ENCODE measurements at regions not wholly inside any gene's neighbourhood (a gene's known extent, or its start where the extent isn't known, plus 50 kb on each side); places are given as distances from the start of the nearest gene placed in this dataset.

DNA sequence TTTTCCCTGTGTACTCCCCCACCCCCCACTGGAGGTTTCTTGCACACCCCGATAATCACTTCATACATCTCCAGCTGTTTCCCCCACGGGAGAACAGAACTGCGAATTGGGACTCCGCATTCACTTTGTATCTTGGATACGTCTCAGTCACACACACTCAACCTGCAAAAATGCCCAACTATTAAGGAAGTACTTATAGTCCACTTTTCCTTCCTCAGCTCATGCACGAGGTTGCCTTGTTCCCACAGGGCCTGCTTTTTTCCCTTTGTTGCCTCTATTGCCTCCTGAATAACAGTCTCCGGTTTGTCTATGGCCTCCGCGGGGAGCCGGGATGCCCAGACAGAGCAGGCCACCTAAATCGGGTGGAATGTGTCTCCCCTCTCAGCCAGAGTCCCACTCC, 282.3 kb downstream of the PYDC2 start:
- TF ChIP-seq, protein P1, sequence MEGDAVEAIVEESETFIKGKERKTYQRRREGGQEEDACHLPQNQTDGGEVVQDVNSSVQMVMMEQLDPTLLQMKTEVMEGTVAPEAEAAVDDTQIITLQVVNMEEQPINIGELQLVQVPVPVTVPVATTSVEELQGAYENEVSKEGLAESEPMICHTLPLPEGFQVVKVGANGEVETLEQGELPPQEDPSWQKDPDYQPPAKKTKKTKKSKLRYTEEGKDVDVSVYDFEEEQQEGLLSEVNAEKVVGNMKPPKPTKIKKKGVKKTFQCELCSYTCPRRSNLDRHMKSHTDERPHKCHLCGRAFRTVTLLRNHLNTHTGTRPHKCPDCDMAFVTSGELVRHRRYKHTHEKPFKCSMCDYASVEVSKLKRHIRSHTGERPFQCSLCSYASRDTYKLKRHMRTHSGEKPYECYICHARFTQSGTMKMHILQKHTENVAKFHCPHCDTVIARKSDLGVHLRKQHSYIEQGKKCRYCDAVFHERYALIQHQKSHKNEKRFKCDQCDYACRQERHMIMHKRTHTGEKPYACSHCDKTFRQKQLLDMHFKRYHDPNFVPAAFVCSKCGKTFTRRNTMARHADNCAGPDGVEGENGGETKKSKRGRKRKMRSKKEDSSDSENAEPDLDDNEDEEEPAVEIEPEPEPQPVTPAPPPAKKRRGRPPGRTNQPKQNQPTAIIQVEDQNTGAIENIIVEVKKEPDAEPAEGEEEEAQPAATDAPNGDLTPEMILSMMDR (IDR thresholded peaks at IDR 0.05): no peak
- no peak for TF ChIP-seq EP300 (IDR thresholded peaks at IDR 0.05)
- no peak for TF ChIP-seq POLR2A (IDR thresholded peaks at IDR 0.05)
- Histone ChIP-seq H3K36me3 (no peaks in the 10 kb centered on the region), H3K4me3 (no peak overlapping the region), H3K27ac (no peak overlapping the region), H3K9me3 (no peaks in the 10 kb centered on the region), H3K4me1 (ENCODE audit: insufficient read depth) (no peaks in the 10 kb centered on the region), H3K27me3 (no peaks in the 10 kb centered on the region)
- no peak for DNase-seq
- 92 to 95% (median 94%) methylated on average over 11 of the region's 11 CpGs for WGBS, 3 donors
- intact Hi-C loops (cut with DNase I): no loop called here

DNA sequence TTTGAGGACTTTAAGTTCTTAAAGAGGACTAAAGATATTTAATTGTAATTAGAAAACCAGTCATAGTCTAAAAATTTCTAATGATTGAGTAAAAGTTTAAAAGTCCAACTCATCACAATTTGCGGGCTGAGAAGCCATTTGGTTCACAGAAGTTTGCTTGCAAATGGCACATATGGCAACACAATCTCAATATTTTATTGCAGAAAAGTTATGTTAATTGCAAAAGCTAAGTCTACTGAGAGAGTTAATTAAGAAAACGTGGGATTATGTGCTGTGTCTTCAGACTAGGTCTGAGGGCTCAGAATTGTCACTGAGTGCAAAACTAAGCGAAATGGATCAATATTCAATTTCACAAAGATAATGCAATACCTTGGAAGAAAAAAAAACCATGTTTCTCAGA, 289.7 kb downstream of the PYDC2 start:
- TF ChIP-seq POLR2A (IDR thresholded peaks at IDR 0.05) (no peak), EP300 (IDR thresholded peaks at IDR 0.05) (no peak)
- TF ChIP-seq, protein P1 (IDR thresholded peaks at IDR 0.05): no peak
- no peak overlapping the region for H3K4me3 ChIP-seq
- DNase-seq: no peak
- no peaks in the 10 kb centered on the region for H3K4me1 ChIP-seq (ENCODE audit: insufficient read depth)
- H3K36me3 ChIP-seq: no peaks in the 10 kb centered on the region
- no peak overlapping the region for H3K27ac ChIP-seq
- H3K27me3 ChIP-seq: no peaks in the 10 kb centered on the region
- 78 to 87% (median 82%) methylated on average over 3 of the region's 3 CpGs for WGBS, 3 donors
- no peaks in the 10 kb centered on the region for H3K9me3 ChIP-seq
- intact Hi-C loops (cut with DNase I): no loop called here

DNA sequence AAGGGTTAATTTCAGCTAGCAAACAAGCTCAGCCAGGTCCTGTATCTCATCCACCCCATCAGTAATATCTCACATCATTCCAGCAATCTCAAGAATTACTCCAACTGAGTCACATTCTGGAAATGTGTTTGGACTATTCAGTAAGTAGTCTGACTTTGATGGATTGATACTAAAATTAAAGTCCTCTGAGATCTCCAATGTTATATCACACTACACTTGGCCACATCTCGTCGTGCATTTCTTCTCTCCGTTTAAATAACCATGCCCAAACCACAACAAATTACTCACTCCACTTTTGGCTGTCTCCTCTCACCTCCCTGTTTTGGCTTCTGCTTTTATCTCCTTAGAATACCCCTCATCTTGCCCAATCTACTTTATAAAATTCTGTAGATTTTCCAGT, 292.2 kb downstream of the PYDC2 start:
- no peaks in the 10 kb centered on the region for H3K27me3 ChIP-seq
- no peaks in the 10 kb centered on the region for H3K4me1 ChIP-seq (ENCODE audit: insufficient read depth)
- no peak overlapping the region for H3K27ac ChIP-seq
- no peaks in the 10 kb centered on the region for H3K36me3 ChIP-seq
- TF ChIP-seq, protein P1 (IDR thresholded peaks at IDR 0.05): no peak
- no peak for TF ChIP-seq POLR2A (IDR thresholded peaks at IDR 0.05)
- no peak for TF ChIP-seq EP300 (IDR thresholded peaks at IDR 0.05)
- DNase-seq: no peak
- no peak overlapping the region for H3K4me3 ChIP-seq
- 50 to 65% (median 55%) methylated on average over 3 of the region's 3 CpGs for WGBS, 3 donors
- intact Hi-C loops (cut with DNase I): no loop called here
- H3K9me3 ChIP-seq: no peaks in the 10 kb centered on the region

DNA sequence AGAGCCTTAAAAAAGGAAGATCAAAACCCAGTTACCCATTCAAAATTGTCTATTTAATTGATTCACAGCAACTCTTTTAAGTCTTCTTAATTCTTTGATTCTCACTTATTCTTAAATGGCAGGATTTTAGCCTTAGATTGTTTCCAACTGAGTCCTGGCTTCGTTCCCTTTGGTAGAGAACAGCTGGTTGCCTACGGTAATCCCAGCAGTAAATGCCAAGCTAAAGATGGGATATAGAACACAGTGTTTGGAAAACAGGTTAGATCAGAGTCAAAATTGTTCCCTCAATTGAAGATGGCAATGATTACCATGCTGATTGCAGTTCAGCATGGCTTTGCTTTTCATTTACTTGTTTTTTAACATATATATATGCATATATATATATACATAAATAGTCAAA, 300.9 kb downstream of the PYDC2 start:
- DNase-seq: no peak
- Histone ChIP-seq H3K27ac (no peak overlapping the region), H3K27me3 (no peaks in the 10 kb centered on the region), H3K9me3 (no peaks in the 10 kb centered on the region), H3K4me3 (no peak overlapping the region), H3K4me1 (ENCODE audit: insufficient read depth) (no peaks in the 10 kb centered on the region), H3K36me3 (no peaks in the 10 kb centered on the region)
- intact Hi-C loops (cut with DNase I): loop anchor here in 1 of 4 donors (10.0 kb wide), 1 partner anchor 627 kb away; no protein-coding TSS in a partner anchor
- 40 to 44% (median 44%) methylated on average over 2 of the region's 2 CpGs for WGBS, 3 donors
- TF ChIP-seq EP300 (IDR thresholded peaks at IDR 0.05): no peak
- no peak for TF ChIP-seq POLR2A (IDR thresholded peaks at IDR 0.05)
- TF ChIP-seq, protein P1 (IDR thresholded peaks at IDR 0.05): no peak

Data from ovary (tissue), 7 donors.